ENCODE measurements at regions not wholly inside any gene's neighbourhood (a gene's known extent, or its start where the extent isn't known, plus 50 kb on each side); places are given as distances from the start of the nearest gene placed in this dataset.

GRCh38 chr5:116361979-116362577, 212.5 kb downstream of the SEMA6A start:
- DNase-seq (ENCODE audit: low read depth) = no peak

GRCh38 chr5:116361171-116361967, 213.3 kb downstream of the SEMA6A start:
- no peak for DNase-seq (ENCODE audit: low read depth)

GRCh38 chr5:116360008-116360853, 214.4 kb downstream of the SEMA6A start:
- DNase-seq (ENCODE audit: low read depth) = no peak

GRCh38 chr5:116359592-116359991, 215.0 kb downstream of the SEMA6A start:
- DNase-seq (ENCODE audit: low read depth) = no peak

- DNase-seq (ENCODE audit: low read depth) = no peak
Measured at GRCh38 chr5:116358911-116359418, 215.7 kb downstream of the SEMA6A start.

- no peak for DNase-seq (ENCODE audit: low read depth)
Measured at GRCh38 chr5:116358015-116358523, 216.6 kb downstream of the SEMA6A start.

- DNase-seq (ENCODE audit: low read depth) = no peak
Measured at GRCh38 chr5:116355819-116356601, 218.6 kb downstream of the SEMA6A start.

- DNase-seq (ENCODE audit: low read depth) = no peak
Measured at GRCh38 chr5:116354699-116355098, 219.9 kb downstream of the SEMA6A start.

GRCh38 chr5:116347657-116348056, 227.0 kb downstream of the SEMA6A start:
- DNase-seq (ENCODE audit: low read depth) = no peak

- DNase-seq (ENCODE audit: low read depth) = no peak
Measured at GRCh38 chr5:116343961-116344360, 230.7 kb downstream of the SEMA6A start.

All from HS-5 (cell line).